GM19468 (cell line): ENCODE measurements at regions not wholly inside any gene's neighbourhood (a gene's known extent, or its start where the extent isn't known, plus 50 kb on each side); places are given as distances from the start of the nearest gene placed in this dataset.

ENCODE experiments used
- ATAC-seq: cut with Tn5 transposase; IDR thresholded peaks from one replicate; pipeline ENCODE4 v1.9.1; 2021; ENCODE audit warnings: mild to moderate bottlenecking, moderate library complexity, moderate number of reproducible peaks; ENCODE audit not compliant: unreplicated experiment; ENCODE audit errors: extremely low read depth

DNA sequence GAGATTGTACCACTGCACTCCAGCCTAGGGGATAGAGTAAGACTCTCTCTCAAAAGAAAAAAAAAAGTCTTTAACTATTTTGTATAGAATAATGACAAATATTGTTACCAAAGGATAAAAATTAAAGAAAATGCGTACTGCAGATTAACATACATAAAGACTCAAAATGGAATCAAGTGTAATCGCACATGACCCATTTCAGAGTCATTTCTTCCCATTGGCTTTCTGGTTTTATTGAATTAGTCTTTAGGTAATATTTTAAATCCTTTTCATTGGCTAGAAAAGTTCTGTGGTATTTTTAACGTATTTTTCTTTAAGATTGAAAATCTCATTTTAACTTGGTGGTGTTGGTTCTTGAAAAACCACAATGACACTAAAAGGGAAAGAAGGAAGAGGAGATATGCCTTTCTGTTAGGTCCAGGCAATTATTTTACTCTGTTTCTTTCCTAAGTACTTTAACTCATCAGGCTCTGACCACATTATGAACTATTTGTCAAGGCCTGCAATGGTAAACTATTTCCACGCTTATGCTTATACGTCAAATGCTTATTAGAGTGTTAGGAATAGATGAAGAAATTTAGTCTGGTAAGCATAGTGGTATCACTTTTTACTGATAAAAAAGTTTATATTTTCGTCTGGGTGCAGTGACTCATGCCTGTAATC lies 52.3 kb downstream of the PLEKHG1 start:
- ATAC-seq, result no peak

DNA sequence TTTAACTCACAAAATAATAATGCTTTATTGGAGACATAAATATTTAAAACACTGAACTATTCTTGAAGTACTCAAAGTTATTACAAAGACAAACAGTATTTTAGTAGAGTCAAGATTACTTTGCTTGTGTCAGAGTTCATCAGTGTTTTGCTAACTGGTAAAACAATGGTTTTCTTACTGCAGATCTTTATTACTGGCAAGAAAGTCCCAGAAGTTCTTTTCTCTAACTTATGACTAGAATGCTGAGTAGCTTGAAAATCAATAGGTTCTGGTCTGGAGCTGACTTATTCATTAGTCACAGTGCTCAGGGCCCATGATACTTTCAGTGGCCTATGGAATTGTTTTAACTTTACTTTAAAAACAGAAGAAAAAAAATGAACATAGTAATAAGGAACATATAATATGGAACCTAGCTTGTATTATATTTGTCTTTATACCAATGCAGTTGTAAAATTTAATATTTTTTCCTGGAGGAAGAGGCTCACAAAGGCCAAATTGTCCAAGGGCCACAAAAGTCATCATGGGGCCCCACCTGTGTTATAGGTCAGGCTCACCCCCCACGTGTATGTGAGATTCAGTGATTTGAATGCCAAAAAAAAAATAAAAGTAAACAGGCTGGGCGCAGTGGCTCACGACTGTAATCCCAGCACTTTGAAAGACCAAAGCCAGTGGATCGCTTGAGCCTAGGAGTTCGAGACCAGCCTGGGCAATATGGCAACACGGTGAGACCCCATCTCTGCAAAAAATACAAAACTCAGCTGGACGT lies 53.3 kb downstream of the PLEKHG1 start:
- ATAC-seq, result no peak

DNA sequence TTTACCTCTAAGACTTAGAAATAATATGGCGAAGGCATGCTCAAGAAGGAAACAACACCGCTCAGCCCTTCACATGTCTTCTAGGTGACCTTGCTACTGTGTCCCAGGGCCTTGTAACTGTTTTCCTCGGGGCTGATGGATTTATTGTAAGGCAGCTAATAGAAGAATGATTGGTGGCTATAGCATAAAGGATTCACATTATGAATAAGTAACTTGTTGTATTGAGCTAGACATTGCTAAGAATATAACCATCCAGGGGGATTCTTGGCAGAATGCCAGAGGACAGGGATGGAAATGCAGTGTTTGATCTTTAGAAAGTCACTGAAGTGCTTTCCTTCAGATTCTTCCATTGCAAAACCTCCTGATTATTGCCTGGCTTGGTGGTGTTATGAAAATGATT lies 54.9 kb downstream of the PLEKHG1 start:
- ATAC-seq, result no peak

DNA sequence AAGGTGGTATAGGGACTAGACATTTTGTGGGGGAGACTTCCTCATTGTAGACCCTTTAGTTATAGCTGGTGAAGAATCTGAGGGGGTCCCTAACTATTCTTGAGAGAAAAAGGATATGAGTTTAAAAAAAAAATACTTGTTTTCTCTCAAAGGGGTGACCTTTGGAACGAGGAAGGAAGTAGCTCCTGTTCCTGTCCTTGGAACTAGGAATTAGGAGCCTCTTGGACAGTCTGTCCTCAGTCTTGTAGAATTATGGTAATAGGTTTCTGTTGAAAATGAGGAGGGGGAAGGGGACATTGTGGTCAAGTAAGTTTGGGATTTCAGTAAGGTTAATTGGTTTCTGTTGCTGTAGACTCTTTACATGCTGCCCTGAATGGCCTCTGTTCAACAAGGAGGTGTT lies 56.5 kb downstream of the PLEKHG1 start:
- ATAC-seq, result no peak

DNA sequence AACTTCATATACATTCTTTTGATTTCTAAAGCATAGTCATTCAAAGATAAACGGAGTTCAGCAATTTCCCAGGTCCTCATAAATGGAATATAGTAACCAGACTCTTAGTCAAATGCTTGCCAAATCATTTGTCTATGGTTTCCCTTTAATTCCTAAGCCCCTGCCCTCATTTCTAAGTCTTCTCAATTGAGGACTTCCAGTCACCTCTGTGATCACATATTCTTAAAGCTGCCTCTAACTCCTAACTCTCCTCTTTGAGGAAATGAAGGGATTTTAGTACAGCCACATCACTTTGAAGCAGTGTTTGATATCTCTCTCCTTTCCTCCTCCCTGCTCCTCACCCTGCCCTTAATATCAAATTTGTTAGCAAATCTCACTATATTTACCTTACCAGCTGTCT lies 58.7 kb downstream of the PLEKHG1 start:
- ATAC-seq, result no peak

DNA sequence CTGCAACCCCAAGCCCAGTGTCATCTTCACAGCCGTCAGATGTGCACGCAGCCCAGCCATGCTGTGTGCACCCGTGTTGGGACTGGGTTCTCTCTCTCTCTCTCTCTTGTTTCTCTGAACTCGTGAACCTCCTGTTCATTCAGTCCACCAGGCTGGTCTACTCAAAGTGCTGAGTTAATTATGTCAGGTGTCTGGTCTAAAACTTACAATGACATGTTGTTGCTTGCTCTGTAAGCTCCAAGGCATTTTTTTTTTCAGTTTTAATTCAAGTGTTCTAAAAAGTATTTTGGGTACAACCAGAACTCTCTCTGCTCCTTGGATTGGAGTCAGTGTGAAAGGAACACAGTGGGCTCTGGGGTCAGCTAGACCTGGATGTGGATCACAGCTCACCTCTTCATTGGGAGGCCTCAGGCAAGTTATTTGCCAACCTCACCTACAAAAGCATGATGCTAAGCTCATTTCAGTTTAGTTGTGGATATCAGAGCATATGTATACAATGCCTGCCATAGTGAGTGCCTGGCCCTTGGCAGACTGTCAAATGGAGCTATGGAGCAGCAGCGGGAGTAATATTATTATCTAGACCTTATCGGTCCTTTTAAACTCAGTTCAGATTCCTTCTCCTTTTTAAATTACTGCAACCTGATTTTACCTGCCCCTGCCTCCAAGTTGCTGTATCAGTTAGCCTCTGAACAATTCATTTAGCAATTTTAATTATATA lies 59.5 kb downstream of the PLEKHG1 start:
- no peak for ATAC-seq

DNA sequence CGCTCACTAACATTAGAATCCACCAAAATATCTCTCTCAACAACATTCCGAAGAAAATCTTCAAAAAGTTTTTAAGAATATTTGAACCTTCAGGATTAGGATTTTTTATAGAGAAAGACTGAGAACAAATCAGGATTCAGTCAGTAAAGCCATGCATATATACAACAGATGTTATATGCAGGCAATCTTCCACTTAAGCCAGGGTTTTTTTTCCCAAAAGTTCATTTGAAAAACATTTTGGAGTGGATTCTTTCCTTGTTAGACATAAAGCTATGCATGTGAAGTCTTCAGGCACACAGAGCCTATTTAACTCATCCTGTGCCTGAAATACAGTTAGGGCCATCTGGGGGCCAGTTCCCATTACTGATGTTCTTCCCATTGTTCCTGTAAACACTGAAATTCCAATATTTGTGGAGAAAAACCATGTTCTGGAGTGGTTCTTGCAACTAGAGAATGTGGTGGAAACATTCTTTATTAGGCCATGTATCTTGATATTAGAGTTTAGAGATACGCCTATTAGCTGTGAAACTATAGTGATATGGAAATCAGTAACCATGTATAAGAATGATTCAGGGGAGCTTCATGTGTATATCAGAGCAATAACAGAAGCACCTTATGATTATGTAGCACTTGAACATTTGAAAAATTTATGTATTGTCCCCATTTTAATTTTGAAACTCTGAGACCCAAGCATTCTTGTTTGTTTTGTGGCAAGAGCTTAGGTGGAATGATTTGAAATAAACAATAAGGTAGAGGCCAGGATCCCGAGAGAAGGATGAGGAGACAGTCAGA lies 61.7 kb downstream of the PLEKHG1 start:
- ATAC-seq, result no peak

DNA sequence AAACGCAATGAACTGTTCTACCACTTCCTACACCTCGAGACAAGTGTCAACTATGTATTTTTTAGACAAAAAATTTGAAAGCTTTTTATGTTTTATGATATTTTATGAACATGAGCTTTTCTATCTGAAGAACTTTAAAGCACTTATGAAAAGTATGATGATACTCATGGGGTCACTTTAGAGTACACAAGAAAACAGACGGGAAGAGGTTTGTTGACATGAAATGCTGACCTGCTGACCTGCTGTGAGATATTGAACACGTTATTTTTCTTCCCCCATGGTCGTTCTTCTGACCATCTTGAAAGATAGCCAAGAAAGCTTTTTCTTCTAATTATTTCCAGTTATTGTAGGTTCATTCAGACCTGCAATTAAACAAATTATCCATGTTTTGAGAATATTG lies 63.1 kb downstream of the PLEKHG1 start:
- ATAC-seq, result no peak

DNA sequence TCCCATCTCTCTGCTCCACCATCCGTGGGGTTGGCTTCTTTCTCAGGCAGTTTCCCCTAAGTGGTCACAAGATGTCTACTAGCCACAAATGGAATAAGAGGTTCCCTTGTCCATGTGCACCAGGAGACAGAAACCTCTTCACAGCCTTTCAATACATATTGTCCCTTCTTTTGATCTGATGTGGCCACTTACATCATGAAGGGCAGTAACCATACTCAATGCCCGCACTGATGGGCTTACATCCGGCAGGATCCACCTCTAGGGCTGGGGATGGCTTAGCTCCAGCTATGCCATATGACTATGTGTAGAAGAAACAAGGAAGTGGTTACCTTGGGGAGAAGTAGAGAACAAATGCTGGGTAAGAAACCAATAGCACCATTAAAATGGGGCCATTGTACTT lies 64.4 kb downstream of the PLEKHG1 start:
- no peak for ATAC-seq

DNA sequence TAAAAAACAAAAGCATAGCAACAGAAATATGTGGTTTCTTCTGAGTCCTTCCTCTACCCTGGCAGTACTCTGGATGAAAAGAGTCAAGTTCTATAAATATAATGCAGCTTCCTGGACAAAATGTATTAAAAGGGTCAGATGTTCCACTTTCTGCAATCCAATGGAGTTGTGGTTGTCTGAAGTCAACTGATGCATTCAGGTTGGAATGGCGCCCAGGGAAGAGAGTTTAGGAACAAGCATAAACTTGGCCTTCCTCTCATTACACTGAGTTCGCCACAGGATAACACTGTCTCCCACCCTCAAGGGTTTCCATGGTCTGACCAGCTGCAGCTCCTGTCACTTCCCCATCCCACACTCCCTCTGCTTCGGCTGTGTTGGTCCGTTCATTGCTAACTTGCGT lies 66.4 kb downstream of the PLEKHG1 start:
- no peak for ATAC-seq

DNA sequence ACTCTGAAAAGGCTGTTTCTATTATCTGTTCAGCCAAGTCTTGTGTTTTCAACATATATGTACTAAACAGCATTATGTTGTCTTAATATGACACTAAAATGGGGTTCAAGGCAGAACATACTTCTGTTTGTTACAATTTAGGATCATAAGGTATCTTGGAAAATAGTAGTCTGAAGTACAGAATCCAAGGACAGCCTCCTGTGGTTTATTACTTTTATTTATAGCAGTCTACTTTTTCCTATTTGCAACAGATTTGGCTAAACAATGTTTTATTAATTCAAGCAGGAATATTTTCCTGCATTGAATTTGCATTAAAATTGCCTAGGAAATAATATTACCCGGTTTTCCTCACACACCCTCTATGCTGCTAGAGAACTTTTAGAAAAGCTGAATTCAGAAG lies 67.7 kb downstream of the PLEKHG1 start:
- no peak for ATAC-seq

DNA sequence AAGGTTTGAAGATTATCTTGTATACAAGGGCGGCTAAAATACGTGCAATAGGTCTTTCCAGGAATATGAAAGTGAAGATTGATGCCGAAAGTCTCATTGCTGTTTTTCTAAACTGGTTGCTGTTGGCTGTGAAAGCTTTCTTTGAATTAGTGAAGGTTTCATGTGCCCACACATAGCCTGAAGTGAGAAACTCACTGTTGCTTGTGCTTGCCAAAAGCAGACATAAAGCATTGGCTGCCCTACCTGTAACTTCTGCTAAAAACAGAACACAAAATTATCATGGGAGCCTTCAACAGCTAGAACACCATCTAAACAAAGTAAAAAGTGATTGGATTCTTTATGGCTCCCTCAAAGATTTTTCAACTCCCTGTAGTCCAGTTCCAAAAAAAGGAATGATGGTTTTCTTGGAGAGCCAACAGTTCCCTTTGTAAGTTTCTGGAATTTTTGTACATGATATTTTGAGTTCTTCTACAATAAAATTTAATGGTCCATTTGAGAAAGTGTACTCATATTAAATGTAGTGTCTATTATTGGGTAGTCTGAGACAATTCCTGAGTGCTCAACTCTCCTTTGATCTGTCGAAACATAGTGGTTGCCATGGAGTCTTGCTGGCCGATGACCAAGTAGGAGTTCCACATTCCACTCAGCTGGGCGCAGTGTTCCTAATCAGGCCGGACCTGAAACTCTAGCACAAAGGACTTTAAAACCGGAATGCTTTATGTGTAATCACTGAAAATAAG lies 68.5 kb downstream of the PLEKHG1 start:
- no peak for ATAC-seq

DNA sequence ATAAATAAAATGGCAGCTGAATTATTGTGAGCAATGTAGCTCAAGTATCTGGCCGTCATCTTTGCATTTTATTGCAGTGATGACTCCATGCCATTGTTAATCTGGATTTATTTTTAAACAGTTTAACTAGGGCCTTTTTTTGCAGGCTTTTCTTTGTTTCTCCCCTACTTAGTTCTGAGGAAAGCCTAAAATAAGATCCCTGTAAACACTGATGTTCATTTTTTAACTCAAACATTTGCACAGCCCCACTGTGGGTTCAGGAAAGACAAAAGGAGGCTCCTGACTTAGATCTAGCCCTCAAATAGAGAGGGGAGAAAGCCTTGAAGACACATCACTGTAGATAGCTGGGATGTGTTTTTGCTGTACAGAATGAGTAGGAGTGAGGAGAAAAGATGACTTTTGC lies 69.2 kb downstream of the PLEKHG1 start:
- ATAC-seq, result no peak

DNA sequence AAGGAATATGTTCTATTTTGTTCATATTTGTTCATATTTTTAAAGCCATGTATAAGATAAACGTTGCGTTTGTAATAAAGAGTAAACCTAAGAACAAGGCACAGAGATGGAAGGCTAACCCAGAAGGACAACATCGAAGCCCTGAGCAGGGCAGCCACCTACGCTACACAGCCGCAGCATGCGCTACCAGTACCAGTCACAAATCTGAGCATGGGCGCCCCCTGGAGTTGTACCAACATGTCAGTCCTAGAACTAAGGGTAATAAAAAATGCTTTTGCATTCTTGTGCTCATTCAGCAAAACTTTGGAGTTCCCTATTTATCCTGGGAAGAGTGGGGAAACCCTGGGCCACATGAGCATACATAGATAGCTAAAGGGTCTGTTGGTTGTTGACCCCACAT lies 70.6 kb downstream of the PLEKHG1 start:
- no peak for ATAC-seq

DNA sequence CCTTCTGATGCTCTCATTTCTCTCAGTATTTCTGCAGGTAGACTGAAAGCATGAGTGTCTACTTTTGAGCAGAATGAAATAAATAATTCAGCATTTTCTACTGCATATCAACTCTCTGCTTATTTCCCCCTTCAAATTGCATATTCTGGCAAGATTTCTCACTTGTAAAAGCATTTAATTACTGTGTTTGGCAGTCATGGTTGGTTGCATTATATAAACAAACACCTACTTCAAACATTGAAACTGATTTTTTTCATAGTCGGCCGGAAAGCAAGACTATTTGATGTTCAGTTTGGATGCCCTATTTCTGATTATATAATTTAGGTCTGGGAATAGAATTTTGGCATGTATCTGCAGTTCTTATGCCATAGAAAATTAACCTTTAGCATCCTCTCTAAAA lies 73.1 kb downstream of the PLEKHG1 start:
- no peak for ATAC-seq

DNA sequence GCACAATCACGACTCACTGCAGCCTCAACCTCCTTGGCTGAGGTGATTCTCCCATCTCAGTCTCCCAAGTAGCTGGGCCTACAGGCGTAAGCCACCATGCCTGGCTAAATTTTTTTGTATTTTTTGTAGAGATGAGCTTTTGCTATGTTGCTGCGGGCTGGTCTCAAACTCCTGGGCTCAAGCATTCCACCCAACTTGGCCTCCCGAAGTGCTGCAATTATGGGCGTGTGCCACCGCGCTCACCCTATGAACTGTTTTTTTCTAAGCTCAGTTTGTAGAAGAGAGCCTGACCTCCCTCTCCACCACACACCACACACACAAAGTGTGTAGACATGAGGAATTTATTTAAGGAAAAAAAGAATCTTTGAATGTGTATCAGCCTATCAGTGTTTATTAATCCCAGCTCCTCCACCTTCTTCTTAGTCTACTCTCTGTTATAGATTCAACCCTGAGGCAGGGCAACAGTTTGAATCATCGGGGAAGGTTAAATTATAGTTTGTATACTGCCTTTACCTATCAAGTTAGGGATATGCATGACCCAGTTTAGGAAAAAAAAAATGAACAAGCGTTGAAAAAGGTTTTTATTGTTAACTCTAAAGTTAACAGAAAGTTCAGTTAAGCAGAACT lies 74.1 kb downstream of the PLEKHG1 start:
- no peak for ATAC-seq

DNA sequence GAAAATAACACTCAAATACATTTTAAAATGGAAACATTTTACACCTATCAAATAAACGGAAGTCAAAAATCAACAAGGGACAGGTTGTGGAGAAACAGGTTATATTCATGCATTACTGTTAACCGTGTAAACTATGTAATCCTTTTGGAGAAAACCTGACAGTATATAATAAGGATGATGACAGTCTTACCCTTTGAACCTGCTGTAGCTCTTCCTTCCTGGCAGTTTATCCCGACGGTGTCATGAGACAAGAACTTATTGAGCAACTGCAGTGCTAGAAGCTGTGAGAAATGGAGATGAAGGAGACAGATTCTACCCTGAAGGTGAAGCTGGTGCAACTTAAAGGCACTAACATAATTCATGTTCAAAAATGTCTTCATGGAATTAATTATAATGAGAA lies 76.7 kb downstream of the PLEKHG1 start:
- no peak for ATAC-seq

DNA sequence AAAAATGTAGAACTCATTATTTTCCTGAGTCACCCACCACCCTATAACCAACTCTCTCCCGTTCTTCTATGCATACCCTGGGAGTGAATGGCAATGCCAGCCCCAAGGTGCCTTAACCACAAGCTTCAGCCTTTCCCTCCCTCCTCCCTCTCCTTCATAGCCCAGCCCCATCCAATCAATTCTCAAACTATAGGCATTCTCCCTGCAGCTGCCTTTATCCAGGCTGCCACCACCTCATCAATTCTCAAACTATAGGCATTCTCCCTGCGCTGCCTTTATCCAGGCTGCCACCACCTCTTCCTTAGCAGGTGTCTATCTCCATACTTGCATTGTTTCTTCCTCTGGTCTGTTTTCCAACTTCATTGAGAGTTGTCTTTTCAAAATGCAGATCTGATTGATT lies 77.1 kb downstream of the PLEKHG1 start:
- no peak for ATAC-seq

DNA sequence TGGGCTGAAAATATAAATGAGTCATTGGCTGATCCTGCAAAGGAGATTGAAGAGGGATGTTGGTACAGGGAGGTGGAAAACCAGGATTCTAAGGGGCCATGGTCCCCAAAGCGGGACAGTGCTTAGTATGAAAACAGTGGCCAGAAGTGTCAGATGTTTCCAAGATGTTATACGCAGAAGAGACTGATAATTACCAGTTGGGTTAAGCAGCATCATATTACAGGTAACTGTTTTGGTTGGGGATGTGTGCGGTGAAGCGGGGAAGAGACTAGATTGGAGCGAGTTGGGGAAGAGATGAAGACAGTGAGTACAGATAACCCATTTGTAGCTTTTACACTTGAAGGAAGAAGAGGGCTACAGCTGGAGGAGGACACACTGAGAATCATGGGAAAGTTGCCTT lies 80.8 kb downstream of the PLEKHG1 start:
- no peak for ATAC-seq
